ENCODE measurements at regions not wholly inside any gene's neighbourhood (a gene's known extent, or its start where the extent isn't known, plus 50 kb on each side); places are given as distances from the start of the nearest gene placed in this dataset.

DNA sequence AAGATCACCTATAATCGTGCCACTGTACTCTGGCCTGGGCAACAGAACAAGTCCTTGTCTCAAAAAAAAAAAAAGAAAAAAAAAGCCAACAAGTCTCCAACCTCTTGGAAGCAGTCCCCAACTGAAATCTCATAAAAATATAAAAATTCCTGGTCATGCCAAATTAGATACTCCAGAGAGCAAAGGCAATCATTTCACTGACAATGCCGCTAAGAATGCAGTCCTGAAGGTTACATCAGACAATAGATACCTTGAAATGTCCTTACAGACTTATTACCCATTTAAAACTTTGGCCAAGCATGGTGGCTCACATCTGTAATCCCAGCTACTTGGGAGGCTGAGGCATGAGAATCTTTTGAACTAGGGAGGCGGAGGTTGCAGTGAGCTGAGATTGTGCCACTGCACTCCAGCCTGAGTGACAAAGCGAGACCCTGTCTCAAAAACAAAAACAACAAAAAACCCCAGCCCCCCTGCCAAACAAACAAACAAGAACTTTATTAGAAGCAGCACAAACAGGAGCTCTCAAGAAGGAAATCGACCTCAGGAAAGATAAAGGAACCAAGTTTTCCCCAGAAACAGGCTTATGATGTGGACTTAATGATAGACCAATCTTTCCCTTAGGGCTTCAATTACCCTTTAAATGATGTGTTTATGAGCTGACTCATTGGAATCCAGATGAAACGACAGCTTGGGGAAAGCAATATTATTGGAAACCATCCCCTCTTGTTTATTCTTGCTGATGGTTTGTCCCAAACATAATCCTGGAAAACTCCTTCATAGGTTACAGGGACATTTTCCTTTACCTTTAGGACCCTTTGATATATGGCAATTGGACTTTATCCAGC lies 53.1 kb upstream of the XCR1 start:
- Histone ChIP-seq H3K36me3 (no peaks in the 10 kb centered on the region), H3K4me1 (ENCODE audit: low read depth) (no peaks in the 10 kb centered on the region), H3K4me3 (no peak overlapping the region), H3K9me3 (ENCODE audit: low read depth) (no peaks in the 10 kb centered on the region), H3K27ac (no peak overlapping the region), H3K27me3 (no peaks in the 10 kb centered on the region)
- TF ChIP-seq, protein P1, sequence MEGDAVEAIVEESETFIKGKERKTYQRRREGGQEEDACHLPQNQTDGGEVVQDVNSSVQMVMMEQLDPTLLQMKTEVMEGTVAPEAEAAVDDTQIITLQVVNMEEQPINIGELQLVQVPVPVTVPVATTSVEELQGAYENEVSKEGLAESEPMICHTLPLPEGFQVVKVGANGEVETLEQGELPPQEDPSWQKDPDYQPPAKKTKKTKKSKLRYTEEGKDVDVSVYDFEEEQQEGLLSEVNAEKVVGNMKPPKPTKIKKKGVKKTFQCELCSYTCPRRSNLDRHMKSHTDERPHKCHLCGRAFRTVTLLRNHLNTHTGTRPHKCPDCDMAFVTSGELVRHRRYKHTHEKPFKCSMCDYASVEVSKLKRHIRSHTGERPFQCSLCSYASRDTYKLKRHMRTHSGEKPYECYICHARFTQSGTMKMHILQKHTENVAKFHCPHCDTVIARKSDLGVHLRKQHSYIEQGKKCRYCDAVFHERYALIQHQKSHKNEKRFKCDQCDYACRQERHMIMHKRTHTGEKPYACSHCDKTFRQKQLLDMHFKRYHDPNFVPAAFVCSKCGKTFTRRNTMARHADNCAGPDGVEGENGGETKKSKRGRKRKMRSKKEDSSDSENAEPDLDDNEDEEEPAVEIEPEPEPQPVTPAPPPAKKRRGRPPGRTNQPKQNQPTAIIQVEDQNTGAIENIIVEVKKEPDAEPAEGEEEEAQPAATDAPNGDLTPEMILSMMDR (IDR thresholded peaks at IDR 0.05; ENCODE audit: low read depth, low read length), result no peak
- DNase-seq (ENCODE audit: low read depth in 1 of 2, low spot score in 1 of 2), result no peak

DNA sequence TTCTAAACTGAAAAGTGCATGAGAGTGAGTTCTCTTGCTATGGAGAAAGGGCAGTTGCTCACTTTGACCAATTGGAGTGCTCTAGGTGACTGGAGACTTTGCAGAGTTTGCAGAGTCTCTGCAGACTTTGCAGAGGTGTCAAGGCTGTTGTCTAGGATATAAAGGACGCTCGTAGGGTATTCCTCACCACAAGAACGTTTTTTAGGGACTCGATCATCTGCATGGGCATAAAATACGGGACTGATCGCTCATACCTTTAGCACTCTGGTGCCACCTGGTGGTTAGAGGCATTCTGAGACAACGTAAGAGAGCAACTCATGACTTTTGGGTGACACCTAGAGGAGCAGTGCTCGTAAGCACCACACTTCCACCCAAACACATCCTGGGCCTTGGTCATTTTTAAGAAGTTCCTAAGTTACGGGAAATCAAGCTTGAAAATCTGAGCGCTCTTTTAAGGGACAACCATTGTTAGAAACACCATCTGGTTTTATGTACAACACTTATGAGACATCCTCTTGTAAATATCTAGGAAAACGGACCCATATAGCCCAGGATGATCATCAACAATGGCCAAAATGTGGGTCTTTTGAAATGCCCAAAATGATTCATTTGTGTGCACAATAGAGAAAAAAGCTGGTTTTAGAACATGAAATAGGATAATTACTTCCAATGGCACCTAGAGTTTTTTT lies 51.6 kb upstream of the XCR1 start:
- no peaks in the 10 kb centered on the region for H3K27me3 ChIP-seq
- H3K4me3 ChIP-seq, result no peak overlapping the region
- no peaks in the 10 kb centered on the region for H3K9me3 ChIP-seq (ENCODE audit: low read depth)
- H3K36me3 ChIP-seq, result no peaks in the 10 kb centered on the region
- H3K4me1 ChIP-seq (ENCODE audit: low read depth), result no peaks in the 10 kb centered on the region
- TF ChIP-seq, protein P1 (IDR thresholded peaks at IDR 0.05; ENCODE audit: low read depth, low read length), result peak; percentile 99
- H3K27ac ChIP-seq, result no peak overlapping the region
- peak; percentile 95 to 97 for DNase-seq (ENCODE audit: low read depth in 1 of 2, low spot score in 1 of 2)
